ENCODE measurements at regions not wholly inside any gene's neighbourhood (a gene's known extent, or its start where the extent isn't known, plus 50 kb on each side); places are given as distances from the start of the nearest gene placed in this dataset.

DNA sequence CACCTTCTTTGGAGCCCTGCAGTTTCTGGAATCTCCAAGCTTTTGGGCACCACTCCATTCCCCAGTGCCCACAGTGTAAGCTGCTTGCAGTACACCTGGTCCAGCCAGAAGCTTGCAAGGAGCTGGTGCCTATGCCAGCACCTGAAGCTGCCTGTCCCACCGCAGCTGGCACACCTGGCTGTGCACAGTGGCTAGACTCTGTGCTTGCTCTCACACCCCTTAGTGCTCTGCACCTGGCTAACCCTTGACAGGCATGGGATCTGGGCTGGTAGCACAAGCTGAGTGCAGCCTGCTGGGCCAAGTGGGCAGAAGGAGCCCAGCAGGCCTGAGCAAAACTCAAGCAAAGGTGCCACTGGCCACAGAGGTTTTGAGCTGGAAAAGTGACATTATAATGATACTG is 183.8 kb upstream of the MC4R start:
- TF ChIP-seq, protein P1, sequence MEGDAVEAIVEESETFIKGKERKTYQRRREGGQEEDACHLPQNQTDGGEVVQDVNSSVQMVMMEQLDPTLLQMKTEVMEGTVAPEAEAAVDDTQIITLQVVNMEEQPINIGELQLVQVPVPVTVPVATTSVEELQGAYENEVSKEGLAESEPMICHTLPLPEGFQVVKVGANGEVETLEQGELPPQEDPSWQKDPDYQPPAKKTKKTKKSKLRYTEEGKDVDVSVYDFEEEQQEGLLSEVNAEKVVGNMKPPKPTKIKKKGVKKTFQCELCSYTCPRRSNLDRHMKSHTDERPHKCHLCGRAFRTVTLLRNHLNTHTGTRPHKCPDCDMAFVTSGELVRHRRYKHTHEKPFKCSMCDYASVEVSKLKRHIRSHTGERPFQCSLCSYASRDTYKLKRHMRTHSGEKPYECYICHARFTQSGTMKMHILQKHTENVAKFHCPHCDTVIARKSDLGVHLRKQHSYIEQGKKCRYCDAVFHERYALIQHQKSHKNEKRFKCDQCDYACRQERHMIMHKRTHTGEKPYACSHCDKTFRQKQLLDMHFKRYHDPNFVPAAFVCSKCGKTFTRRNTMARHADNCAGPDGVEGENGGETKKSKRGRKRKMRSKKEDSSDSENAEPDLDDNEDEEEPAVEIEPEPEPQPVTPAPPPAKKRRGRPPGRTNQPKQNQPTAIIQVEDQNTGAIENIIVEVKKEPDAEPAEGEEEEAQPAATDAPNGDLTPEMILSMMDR (IDR thresholded peaks at IDR 0.05; ENCODE audit: low read length), result no peak
- TF ChIP-seq EZH2phosphoT487 (IDR thresholded peaks at IDR 0.05; ENCODE audit: low read length) (no peak), EZH2 (optimal IDR thresholded peaks at IDR 0.05; ENCODE audit: low read depth, low read length) (no peak)
